Ascending aorta (tissue), 2 donors: ENCODE measurements at regions not wholly inside any gene's neighbourhood (a gene's known extent, or its start where the extent isn't known, plus 50 kb on each side); places are given as distances from the start of the nearest gene placed in this dataset.

ENCODE experiments used
- DNase-seq, 2 donors: peaks; one replicate each; pipeline ENCODE4 v3.0.0-alpha.2; 2019; ENCODE audit warnings: low spot score in 2 of 2
- H3K27ac ChIP-seq, 2 donors: fragments of 200-600 bp; sonication (generic); one replicate each; pipeline ENCODE4 v1.5.1; 2016 to 2017; ENCODE audit warnings: mild to moderate bottlenecking in 1 of 2
- H3K27me3 ChIP-seq: fragments of 200-600 bp; sonication (generic); one replicate; pipeline ENCODE4 v1.5.1; 2017
- H3K36me3 ChIP-seq, 2 donors: fragments of 200-600 bp; sonication (generic); one replicate each; pipeline ENCODE4 v1.5.1; 2016
- H3K4me1 ChIP-seq, 2 donors: fragments of 200-600 bp; sonication (generic); one replicate each; pipeline ENCODE4 v1.5.1; 2016 to 2017; ENCODE audit warnings: mild to moderate bottlenecking in 1 of 2
- H3K4me3 ChIP-seq, 2 donors: fragments of 200-600 bp; sonication (generic); one replicate each; pipeline ENCODE4 v1.5.1; 2016 to 2017; ENCODE audit warnings: mild to moderate bottlenecking in 1 of 2
- H3K9me3 ChIP-seq, 2 donors: fragments of 200-600 bp; sonication (generic); one replicate each; pipeline ENCODE4 v1.5.1; 2016
- intact Hi-C: fragments of 100-400 bp; cut with DNase I; formaldehyde crosslinking; loops from one replicate; pipeline ENCODE4 v1.15.1; 2023
- TF ChIP-seq, protein P1 (sequence below), 3 experiments: fragments of 200-600 bp in 2 of 3; fragments of 450-650 bp in 1 of 3; sonication (generic) in 2 of 3; IDR thresholded peaks; one replicate each; pipeline ENCODE4 v1.5.1; 2016 to 2019; ENCODE audit warnings: antibody characterized with exemption in 3 of 3, mild to moderate bottlenecking in 1 of 3, moderate library complexity in 1 of 3

DNA sequence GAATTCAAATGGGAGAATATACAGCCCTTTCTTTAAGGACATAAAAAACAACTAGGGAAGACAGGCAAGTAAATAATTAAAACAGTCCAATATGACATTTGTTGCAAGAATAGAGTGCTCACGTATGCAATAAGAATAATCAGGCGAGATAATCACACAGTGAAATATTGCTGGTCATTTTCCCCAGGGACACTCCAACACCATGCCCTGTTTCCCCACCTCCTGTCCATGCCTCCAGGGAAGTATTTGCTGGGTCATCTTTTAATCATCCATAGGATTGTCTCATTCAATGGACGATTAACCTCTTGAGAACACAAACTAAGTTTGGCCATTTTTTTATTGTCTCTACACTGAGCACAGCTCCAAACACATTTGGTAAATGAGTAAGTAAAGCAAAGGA lies 472.9 kb downstream of the C6orf118 start:
- TF ChIP-seq, protein P1, sequence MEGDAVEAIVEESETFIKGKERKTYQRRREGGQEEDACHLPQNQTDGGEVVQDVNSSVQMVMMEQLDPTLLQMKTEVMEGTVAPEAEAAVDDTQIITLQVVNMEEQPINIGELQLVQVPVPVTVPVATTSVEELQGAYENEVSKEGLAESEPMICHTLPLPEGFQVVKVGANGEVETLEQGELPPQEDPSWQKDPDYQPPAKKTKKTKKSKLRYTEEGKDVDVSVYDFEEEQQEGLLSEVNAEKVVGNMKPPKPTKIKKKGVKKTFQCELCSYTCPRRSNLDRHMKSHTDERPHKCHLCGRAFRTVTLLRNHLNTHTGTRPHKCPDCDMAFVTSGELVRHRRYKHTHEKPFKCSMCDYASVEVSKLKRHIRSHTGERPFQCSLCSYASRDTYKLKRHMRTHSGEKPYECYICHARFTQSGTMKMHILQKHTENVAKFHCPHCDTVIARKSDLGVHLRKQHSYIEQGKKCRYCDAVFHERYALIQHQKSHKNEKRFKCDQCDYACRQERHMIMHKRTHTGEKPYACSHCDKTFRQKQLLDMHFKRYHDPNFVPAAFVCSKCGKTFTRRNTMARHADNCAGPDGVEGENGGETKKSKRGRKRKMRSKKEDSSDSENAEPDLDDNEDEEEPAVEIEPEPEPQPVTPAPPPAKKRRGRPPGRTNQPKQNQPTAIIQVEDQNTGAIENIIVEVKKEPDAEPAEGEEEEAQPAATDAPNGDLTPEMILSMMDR (IDR thresholded peaks at IDR 0.05) = no peak
- intact Hi-C loops = no loop called here
- Histone ChIP-seq H3K27me3 (no peaks in the 10 kb centered on the region), H3K27ac (no peak overlapping the region), H3K4me1 (no peaks in the 10 kb centered on the region), H3K4me3 (no peak overlapping the region), H3K9me3 (no peaks in the 10 kb centered on the region), H3K36me3 (no peaks in the 10 kb centered on the region)
- DNase-seq = no peak

DNA sequence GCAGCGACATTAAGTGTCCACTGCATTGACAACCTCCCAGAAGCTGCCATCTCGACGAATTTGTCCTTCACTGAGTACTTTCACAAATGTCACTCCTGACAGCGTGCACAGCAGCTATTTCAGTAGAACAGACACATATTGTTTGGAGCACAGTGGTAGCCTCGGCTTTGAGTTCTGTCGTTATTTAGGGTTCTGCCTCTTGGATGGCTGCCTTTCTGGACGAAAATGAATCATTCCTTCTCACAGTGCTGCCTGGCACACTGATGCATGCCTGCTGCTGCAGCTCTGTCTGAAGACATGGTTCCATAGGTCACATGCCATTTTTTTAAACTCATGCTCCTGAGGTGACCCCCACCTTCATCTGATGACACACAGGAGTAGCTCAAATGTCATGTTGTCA lies 477.0 kb downstream of the C6orf118 start:
- no peak for DNase-seq
- H3K4me1 ChIP-seq = no peaks in the 10 kb centered on the region
- no peaks in the 10 kb centered on the region for H3K27me3 ChIP-seq
- intact Hi-C loops = no loop called here
- TF ChIP-seq, protein P1 (IDR thresholded peaks at IDR 0.05) = no peak
- no peaks in the 10 kb centered on the region for H3K9me3 ChIP-seq
- no peak overlapping the region for H3K4me3 ChIP-seq
- no peak overlapping the region for H3K27ac ChIP-seq
- H3K36me3 ChIP-seq = no peaks in the 10 kb centered on the region

DNA sequence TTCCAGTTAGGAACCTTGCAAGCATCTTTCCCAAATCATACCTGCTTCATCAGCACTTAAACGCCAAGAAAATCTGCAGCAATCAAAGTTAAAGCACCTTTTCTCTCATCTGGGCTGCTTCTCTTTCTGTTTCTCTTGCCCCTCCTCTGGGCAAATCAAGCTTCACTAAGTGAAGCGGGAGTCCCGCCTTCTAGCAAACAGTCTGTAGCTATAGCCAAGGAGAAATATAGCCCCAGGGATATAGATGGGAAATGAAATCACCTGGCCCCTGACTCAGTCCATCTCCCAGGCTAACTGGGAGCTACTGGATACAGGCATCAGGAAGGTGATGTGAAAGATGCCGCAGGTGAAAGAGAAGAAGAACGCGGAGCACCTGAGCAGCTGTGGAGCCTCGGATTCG lies 481.9 kb downstream of the C6orf118 start:
- intact Hi-C loops = no loop called here
- H3K36me3 ChIP-seq = no peaks in the 10 kb centered on the region
- no peaks in the 10 kb centered on the region for H3K4me1 ChIP-seq
- H3K9me3 ChIP-seq = no peaks in the 10 kb centered on the region
- no peak for DNase-seq
- TF ChIP-seq, protein P1 (IDR thresholded peaks at IDR 0.05) = no peak
- H3K27ac ChIP-seq = no peak overlapping the region
- H3K4me3 ChIP-seq = no peak overlapping the region
- no peaks in the 10 kb centered on the region for H3K27me3 ChIP-seq

DNA sequence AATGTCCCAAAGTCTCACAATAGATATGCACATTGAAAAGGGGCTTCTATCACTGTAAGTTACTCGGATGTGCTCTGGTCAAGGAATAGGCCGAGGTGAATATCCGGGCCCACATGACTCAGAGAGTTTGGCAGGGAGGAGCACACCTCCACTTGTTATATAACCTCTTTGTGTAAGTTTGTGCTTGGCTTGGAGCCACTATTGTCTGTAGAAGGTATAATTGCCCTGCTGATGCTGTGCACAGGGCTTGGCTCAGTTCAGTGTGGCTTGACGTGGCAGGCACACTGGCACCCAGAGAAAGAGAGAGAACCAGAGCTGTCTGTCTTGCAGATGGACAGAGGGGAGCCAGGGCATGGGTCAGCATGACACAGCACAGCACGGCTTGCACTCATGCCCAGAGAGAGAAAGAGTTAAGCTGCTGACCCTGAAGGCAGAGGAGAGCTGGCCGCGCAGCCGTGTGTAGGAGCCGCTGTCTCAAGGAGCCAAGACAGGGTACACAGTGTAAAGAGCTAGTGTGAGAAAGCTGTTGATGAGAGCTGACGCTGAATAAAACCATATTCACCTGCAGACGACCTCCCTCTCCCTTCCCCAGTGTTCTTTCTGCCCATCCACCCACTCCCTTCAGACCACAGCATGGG lies 482.5 kb downstream of the C6orf118 start:
- Histone ChIP-seq H3K36me3 (no peaks in the 10 kb centered on the region), H3K27ac (no peak overlapping the region), H3K4me3 (no peak overlapping the region)

DNA sequence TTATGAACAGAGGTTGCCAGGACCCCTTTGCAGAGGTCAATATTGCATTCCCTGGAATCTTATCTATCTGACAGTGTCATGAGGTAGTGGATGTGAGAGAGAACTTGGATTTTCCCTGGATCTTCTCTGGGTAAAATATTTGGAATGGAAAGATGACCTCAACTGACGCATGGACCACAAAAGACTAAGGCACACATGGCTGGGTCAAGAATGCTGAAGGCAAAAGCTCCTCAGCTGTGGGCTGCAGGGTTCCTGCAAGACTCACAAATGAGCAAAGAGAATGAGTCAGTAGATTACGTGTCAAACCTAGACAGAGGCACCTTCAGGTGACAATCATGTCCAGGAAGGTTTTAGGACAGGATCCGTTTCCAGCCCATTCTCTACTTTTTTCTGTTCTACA lies 484.0 kb downstream of the C6orf118 start:
- no peaks in the 10 kb centered on the region for H3K4me1 ChIP-seq
- intact Hi-C loops = no loop called here
- DNase-seq = no peak
- H3K27me3 ChIP-seq = no peaks in the 10 kb centered on the region
- H3K36me3 ChIP-seq = no peaks in the 10 kb centered on the region
- no peak overlapping the region for H3K4me3 ChIP-seq
- H3K9me3 ChIP-seq = no peaks in the 10 kb centered on the region
- H3K27ac ChIP-seq = no peak overlapping the region
- TF ChIP-seq, protein P1 (IDR thresholded peaks at IDR 0.05) = no peak

More for the DNA sequence above, 482.5 kb downstream of the C6orf118 start:
- no peaks in the 10 kb centered on the region for H3K27me3 ChIP-seq
- no peaks in the 10 kb centered on the region for H3K9me3 ChIP-seq
- TF ChIP-seq, protein P1 (IDR thresholded peaks at IDR 0.05) = no peak
- DNase-seq = no peak
- H3K4me1 ChIP-seq = no peaks in the 10 kb centered on the region
- intact Hi-C loops = no loop called here

DNA sequence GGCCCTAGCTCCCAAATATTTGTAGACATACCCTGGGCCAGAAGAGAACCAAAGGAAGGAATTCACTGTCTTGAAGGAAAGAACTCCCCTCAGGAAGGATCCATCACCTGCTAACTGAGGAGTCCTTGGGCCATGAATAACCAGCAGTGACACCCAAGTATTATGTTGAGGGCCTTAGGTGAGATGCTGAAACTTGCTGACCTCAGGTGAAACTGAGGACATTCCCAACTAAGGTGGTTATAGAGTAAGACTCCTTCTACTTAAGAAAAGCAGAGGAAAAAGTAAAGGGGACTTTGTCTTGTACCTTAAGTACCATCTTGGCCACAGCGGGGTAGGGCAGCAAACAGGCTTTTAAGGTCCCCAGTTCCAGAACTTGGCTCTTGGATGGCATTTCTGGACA lies 491.7 kb downstream of the C6orf118 start:
- Histone ChIP-seq H3K4me3 (no peak overlapping the region), H3K9me3 (no peaks in the 10 kb centered on the region), H3K4me1 (no peaks in the 10 kb centered on the region), H3K27ac (no peak overlapping the region), H3K36me3 (no peaks in the 10 kb centered on the region), H3K27me3 (no peaks in the 10 kb centered on the region)
- intact Hi-C loops = no loop called here
- no peak for DNase-seq
- TF ChIP-seq, protein P1 (IDR thresholded peaks at IDR 0.05) = no peak
